ENCODE measurements at regions not wholly inside any gene's neighbourhood (a gene's known extent, or its start where the extent isn't known, plus 50 kb on each side); places are given as distances from the start of the nearest gene placed in this dataset.

DNA sequence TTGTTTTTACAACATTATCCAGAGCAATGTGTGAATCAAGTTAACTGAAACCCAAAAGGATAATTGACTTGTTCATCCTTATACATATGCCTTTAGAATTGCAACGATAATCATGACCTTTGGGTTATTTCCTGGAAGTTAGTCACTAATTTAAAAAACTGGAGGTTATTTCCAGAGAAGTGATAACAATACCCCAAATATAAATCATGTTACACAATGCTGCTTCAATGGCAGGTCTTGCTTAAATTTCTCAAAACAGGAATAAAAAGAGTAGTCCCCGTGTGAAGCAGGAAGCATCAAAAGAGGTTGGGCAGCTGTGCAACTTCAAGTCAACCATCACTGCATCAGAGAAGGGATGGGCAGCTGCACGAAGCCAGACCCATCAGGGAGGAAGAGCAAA is 134.4 kb downstream of the EFNB2 start:
- Histone ChIP-seq H3K4me1 (no peaks in the 10 kb centered on the region), H3K36me3 (no peaks in the 10 kb centered on the region), H3K9me3 (no peaks in the 10 kb centered on the region), H3K27me3 (no peaks in the 10 kb centered on the region), H3K4me3 (no peak overlapping the region), H3K27ac (no peak overlapping the region)
- TF ChIP-seq POLR2A (IDR thresholded peaks at IDR 0.05) = no peak
- TF ChIP-seq, protein P1, sequence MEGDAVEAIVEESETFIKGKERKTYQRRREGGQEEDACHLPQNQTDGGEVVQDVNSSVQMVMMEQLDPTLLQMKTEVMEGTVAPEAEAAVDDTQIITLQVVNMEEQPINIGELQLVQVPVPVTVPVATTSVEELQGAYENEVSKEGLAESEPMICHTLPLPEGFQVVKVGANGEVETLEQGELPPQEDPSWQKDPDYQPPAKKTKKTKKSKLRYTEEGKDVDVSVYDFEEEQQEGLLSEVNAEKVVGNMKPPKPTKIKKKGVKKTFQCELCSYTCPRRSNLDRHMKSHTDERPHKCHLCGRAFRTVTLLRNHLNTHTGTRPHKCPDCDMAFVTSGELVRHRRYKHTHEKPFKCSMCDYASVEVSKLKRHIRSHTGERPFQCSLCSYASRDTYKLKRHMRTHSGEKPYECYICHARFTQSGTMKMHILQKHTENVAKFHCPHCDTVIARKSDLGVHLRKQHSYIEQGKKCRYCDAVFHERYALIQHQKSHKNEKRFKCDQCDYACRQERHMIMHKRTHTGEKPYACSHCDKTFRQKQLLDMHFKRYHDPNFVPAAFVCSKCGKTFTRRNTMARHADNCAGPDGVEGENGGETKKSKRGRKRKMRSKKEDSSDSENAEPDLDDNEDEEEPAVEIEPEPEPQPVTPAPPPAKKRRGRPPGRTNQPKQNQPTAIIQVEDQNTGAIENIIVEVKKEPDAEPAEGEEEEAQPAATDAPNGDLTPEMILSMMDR (IDR thresholded peaks at IDR 0.05) = no peak
- TF ChIP-seq POLR2AphosphoS5 (IDR thresholded peaks at IDR 0.05; ENCODE audit: insufficient read depth in 1 of 2, low read depth in 1 of 2) = no peak
- peak in 1 of 2 donors; percentile 11 for DNase-seq (ENCODE audit: extremely low spot score in 2 of 2)
- intact Hi-C loops (cut with DNase I) = no loop called here

DNA sequence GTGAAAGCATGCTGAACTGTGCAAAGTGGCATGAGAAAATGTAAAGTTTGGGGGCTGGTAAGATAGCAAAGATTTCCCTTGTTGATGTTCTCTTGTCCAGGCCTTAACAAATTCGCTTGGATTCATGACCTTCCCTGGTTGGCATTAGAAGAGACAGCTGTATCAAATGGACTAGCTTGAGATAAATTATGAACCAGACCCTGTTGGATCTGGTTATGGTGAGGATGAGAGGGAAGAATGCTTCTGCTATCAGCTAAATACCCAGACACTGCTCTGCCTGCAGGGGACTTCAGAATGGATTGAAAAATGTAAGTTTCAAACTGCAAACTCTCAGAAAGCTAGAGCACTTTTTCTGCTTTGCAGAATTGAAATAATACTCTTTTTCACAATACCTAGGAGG is 135.2 kb downstream of the EFNB2 start:
- TF ChIP-seq POLR2A (IDR thresholded peaks at IDR 0.05) (no peak), POLR2AphosphoS5 (IDR thresholded peaks at IDR 0.05; ENCODE audit: insufficient read depth in 1 of 2, low read depth in 1 of 2) (no peak)
- TF ChIP-seq, protein P1 (IDR thresholded peaks at IDR 0.05) = no peak
- H3K9me3 ChIP-seq = no peaks in the 10 kb centered on the region
- no peak overlapping the region for H3K27ac ChIP-seq
- H3K27me3 ChIP-seq = no peaks in the 10 kb centered on the region
- no peaks in the 10 kb centered on the region for H3K36me3 ChIP-seq
- no peak overlapping the region for H3K4me3 ChIP-seq
- intact Hi-C loops (cut with DNase I) = no loop called here
- peak in 1 of 2 donors; percentile 16 for DNase-seq (ENCODE audit: extremely low spot score in 2 of 2)
- no peaks in the 10 kb centered on the region for H3K4me1 ChIP-seq

DNA sequence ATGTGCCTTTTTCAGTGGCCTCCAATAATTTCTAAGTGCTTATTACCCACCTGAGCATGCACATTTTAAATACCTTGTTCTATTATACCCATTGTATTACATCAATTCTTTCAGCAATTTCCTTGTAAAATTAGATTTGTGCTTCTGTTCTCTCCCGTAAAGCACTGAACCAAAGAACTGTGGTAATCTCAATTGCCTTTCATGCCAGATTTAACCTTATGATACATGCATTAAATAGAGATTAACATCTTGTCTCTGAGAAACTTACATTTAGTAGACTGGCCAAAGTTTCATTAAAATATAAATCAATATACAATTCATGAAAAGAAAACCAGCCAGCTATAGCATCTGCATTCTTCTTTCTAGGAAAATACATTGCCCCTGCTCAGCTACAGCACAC is 137.2 kb downstream of the EFNB2 start:
- no peak overlapping the region for H3K4me3 ChIP-seq
- H3K36me3 ChIP-seq = no peaks in the 10 kb centered on the region
- H3K27ac ChIP-seq = no peak overlapping the region
- H3K9me3 ChIP-seq = no peaks in the 10 kb centered on the region
- H3K27me3 ChIP-seq = no peaks in the 10 kb centered on the region
- intact Hi-C loops (cut with DNase I) = no loop called here
- TF ChIP-seq POLR2A (IDR thresholded peaks at IDR 0.05) (no peak), POLR2AphosphoS5 (IDR thresholded peaks at IDR 0.05; ENCODE audit: insufficient read depth in 1 of 2, low read depth in 1 of 2) (no peak)
- TF ChIP-seq, protein P1 (IDR thresholded peaks at IDR 0.05) = no peak
- no peaks in the 10 kb centered on the region for H3K4me1 ChIP-seq
- no peak for DNase-seq (ENCODE audit: extremely low spot score in 2 of 2)

DNA sequence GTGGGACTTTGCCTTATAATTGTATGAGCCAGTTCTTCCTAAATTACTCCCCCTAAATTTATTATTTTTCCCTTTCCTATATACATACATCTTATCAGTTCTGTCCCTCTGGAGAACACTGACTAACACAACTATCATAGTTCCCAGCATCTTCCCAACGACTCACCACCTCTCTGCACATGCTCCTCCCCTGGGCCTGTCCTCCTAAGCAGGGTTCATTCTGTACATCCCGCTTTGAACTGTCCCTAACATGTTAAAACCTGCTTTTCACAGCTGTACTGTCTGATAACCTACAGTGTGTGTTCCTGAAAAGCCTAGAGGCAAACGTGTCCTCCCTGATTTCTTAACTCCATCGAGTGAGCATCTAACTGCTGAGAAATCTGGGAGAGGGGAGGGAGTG is 141.7 kb downstream of the EFNB2 start:
- Histone ChIP-seq H3K36me3 (no peaks in the 10 kb centered on the region), H3K27me3 (no peaks in the 10 kb centered on the region), H3K4me1 (no peaks in the 10 kb centered on the region), H3K27ac (no peak overlapping the region), H3K9me3 (no peaks in the 10 kb centered on the region), H3K4me3 (no peak overlapping the region)
- no peak for TF ChIP-seq POLR2A (IDR thresholded peaks at IDR 0.05)
- no peak for TF ChIP-seq POLR2AphosphoS5 (IDR thresholded peaks at IDR 0.05; ENCODE audit: insufficient read depth in 1 of 2, low read depth in 1 of 2)
- TF ChIP-seq, protein P1 (IDR thresholded peaks at IDR 0.05) = no peak
- intact Hi-C loops (cut with DNase I) = no loop called here
- no peak for DNase-seq (ENCODE audit: extremely low spot score in 2 of 2)

DNA sequence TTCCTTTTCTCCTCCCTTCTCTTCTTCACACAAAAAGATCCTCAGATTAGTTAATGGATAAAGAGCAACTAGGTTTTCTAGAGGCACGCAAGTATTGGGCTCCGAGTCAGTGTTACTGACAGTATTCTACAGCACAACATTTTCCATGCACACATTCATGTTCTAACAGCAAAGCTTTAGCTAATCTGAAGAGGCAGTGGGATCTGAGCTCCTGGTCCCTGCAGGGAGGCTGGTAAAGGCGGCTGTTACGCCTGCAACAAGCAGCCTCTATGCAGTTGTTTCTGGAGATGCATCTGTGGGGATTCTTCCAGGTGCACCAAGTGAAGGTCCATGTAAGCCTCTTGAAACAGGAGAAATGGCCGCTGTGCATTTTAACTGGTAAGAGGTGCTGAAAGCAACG is 143.8 kb downstream of the EFNB2 start:
- peak in 1 of 2 donors; percentile 54 for DNase-seq (ENCODE audit: extremely low spot score in 2 of 2)
- H3K27me3 ChIP-seq = no peaks in the 10 kb centered on the region
- H3K4me1 ChIP-seq = no peaks in the 10 kb centered on the region
- H3K36me3 ChIP-seq = no peaks in the 10 kb centered on the region
- H3K4me3 ChIP-seq = no peak overlapping the region
- no peaks in the 10 kb centered on the region for H3K9me3 ChIP-seq
- intact Hi-C loops (cut with DNase I) = no loop called here
- no peak overlapping the region for H3K27ac ChIP-seq
- TF ChIP-seq POLR2A (IDR thresholded peaks at IDR 0.05) = no peak
- TF ChIP-seq POLR2AphosphoS5 (IDR thresholded peaks at IDR 0.05; ENCODE audit: insufficient read depth in 1 of 2, low read depth in 1 of 2) = no peak
- TF ChIP-seq, protein P1 (IDR thresholded peaks at IDR 0.05) = no peak

Data from vagina (tissue), 2 donors.